Psoas muscle (tissue), 7 donors: ENCODE measurements at regions not wholly inside any gene's neighbourhood (a gene's known extent, or its start where the extent isn't known, plus 50 kb on each side); places are given as distances from the start of the nearest gene placed in this dataset.

Source experiments
- ATAC-seq, 4 donors: fragments of 200-7000 bp; cut with Tn5 transposase; one replicate each; pipeline ENCODE4 v1.9.1; 2020; ENCODE audit warnings: moderate library complexity in 3 of 4, mild to moderate bottlenecking in 2 of 4
- DNase-seq, 2 donors: peaks; one replicate each; pipeline ENCODE4 v3.0.0-alpha.2; 2020
- H3K27ac ChIP-seq: fragments of 200-600 bp; one replicate; pipeline ENCODE4 v1.8.0; 2022
- H3K27me3 ChIP-seq, 3 donors: fragments of 200-600 bp in 1 of 3; one replicate each; pipeline versions ENCODE4 v1.6.1 to v1.8.0; 2013 to 2022; ENCODE audit warnings: low read length in 2 of 3, mild to moderate bottlenecking in 2 of 3, moderate library complexity in 1 of 3; ENCODE audit not compliant: insufficient read depth in 3 of 3
- H3K36me3 ChIP-seq, 2 donors: fragments of 200-600 bp in 1 of 2; one replicate each; pipeline versions ENCODE4 v1.6.1 to v1.8.0; 2013 to 2022; ENCODE audit warnings: low read depth in 1 of 2, mild to moderate bottlenecking in 1 of 2, moderate library complexity in 1 of 2; ENCODE audit not compliant: insufficient read depth in 1 of 2
- H3K4me1 ChIP-seq: fragments of 200-600 bp; one replicate; pipeline ENCODE4 v1.8.0; 2022
- H3K4me3 ChIP-seq: fragments of 200-600 bp; one replicate; pipeline ENCODE4 v1.8.0; 2022; ENCODE audit warnings: mild to moderate bottlenecking
- H3K9me3 ChIP-seq: fragments of 200-600 bp; one replicate; pipeline ENCODE4 v1.8.0; 2022
- CTCF ChIP-seq: fragments of 200-600 bp; IDR thresholded peaks from one replicate; pipeline ENCODE4 v1.8.0; 2022; ENCODE audit warnings: antibody characterized with exemption
- WGBS, 3 donors: extraction: QIAGEN DNeasy Blood & Tissue Kit; methylation state at CpG; one replicate each; pipeline versions ENCODE4 v1.1.6 to v1.1.7; 2013; 5-methylcytosine and 5-hydroxymethylcytosine counted together
- intact Hi-C, 2 donors: fragments of 100-400 bp; cut with DNase I; formaldehyde crosslinking; loops; one replicate each; pipeline versions ENCODE4 v1.11.0 to v1.14.2; 2022
- donor health status: healthy with polysubstance abuse.
- donor health status: DM: no; HTN: no; CAD: no; lungs with moderate emphysema.
- donor health status: Bipolar disorder and iron deficiency.
- donor health status: healthy.
- donor health status: DM: yes; HTN: yes; CAD: no.
- donor health status: DM: no; HTN: no; CAD: no.
- donor health status: DM: yes; HTN: yes; CAD: no.

- no peaks in the 10 kb centered on the region for H3K36me3 ChIP-seq
- no peak for TF ChIP-seq CTCF
- no peak overlapping the region for H3K27ac ChIP-seq
- H3K4me1 ChIP-seq, result no peaks in the 10 kb centered on the region
- H3K4me3 ChIP-seq, result no peak overlapping the region
- intact Hi-C loops, result loop anchor here in 1 of 2 donors (1.0 kb wide), 1 partner anchor 31 kb away; no protein-coding TSS in a partner anchor
- WGBS, 3 donors, result 90 to 92% (median 92%) methylated on average over 2 of the region's 2 CpGs
- no peak for ATAC-seq
- no peak for DNase-seq
- H3K9me3 ChIP-seq, result no peaks in the 10 kb centered on the region
- no peaks in the 10 kb centered on the region for H3K27me3 ChIP-seq
Observed at GRCh38 chr17:53574038-53574437, 248.7 kb upstream of the KIF2B start.

GRCh38 chr17:53571342-53571741, 251.4 kb upstream of the KIF2B start:
- intact Hi-C loops, result no loop called here
- Histone ChIP-seq H3K4me3 (no peak overlapping the region), H3K36me3 (no peaks in the 10 kb centered on the region), H3K27me3 (no peaks in the 10 kb centered on the region), H3K9me3 (no peaks in the 10 kb centered on the region), H3K27ac (no peak overlapping the region), H3K4me1 (no peaks in the 10 kb centered on the region)
- 48 to 58% (median 49%) methylated on average over 2 of the region's 2 CpGs for WGBS, 3 donors
- ATAC-seq (no peak), DNase-seq (no peak)
- TF ChIP-seq CTCF, result no peak

DNA sequence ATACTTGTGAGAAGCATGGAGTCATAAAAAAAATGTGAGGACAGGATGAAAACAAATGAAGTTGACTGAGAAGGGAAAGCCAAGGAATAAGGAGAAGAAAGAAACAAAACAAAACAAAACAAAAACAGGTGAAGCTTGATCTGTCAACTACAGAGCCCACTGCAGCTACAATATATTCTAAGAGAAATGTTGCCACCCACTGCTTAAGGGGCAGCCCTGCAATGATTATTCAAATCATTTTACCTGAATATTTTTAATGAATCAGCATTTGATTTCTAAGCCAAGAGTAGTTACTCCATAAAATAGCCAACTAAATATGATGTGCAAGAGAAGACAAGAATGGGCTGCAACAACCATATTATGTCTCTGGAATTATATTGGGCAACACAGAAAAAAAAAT, 252.0 kb upstream of the KIF2B start:
- Histone ChIP-seq H3K4me1 (no peaks in the 10 kb centered on the region), H3K36me3 (no peaks in the 10 kb centered on the region), H3K27me3 (no peaks in the 10 kb centered on the region), H3K9me3 (no peaks in the 10 kb centered on the region), H3K4me3 (no peak overlapping the region), H3K27ac (no peak overlapping the region)
- TF ChIP-seq CTCF, result no peak
- DNase-seq (no peak), ATAC-seq (no peak)
- intact Hi-C loops, result no loop called here

DNA sequence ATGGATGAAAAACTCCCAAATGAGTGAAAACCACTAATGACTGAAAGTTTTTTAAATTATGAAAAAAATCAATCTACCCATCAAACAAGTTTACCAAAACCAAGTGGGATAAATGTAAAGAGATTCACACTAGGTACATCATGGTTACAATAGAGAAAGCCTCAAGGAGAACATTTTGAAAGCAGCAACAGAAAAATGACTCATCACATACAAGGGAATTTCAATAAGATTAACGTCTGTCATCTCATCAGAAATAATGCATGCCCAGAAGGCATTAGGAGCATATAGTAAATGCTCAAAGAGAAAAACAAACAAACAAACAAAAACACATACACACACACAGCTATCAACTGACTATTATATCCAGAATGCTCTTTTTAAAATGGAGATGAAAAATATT, 261.8 kb upstream of the KIF2B start:
- peaks cover 11% of the 10 kb centered on the region for H3K9me3 ChIP-seq
- DNase-seq, result no peak
- H3K27me3 ChIP-seq, result no peaks in the 10 kb centered on the region
- intact Hi-C loops, result no loop called here
- no peak overlapping the region for H3K4me3 ChIP-seq
- ATAC-seq, result no peak
- H3K36me3 ChIP-seq, result no peaks in the 10 kb centered on the region
- no peak overlapping the region for H3K27ac ChIP-seq
- no peak for TF ChIP-seq CTCF
- H3K4me1 ChIP-seq, result no peaks in the 10 kb centered on the region
- 27 to 88% (median 30%) methylated on average over 1 of the region's 1 CpG for WGBS, 3 donors

DNA sequence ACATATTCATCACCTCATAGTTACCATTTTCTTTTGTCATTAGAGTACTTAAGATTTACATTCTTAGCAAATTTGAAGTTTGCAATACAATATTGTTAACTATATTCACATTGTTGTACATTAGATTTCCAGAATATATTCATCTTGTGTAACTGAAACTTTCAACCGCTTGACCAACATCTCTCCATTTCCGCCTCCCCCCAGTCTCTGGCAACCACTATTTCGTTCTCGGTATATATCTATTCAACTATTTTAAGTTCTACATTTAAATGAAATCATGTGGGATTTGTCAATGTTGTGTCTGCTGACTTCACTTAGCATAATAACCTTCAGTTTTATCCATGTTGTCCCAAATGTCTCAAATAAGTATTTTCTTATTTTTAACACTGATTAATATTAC, 274.5 kb upstream of the KIF2B start:
- Histone ChIP-seq H3K36me3 (no peaks in the 10 kb centered on the region), H3K9me3 (no peaks in the 10 kb centered on the region), H3K27me3 (no peaks in the 10 kb centered on the region), H3K4me1 (no peaks in the 10 kb centered on the region), H3K4me3 (no peak overlapping the region), H3K27ac (no peak overlapping the region)
- intact Hi-C loops, result no loop called here
- ATAC-seq (no peak), DNase-seq (no peak)
- WGBS, 3 donors, result 90 to 95% (median 93%) methylated on average over 4 of the region's 4 CpGs
- TF ChIP-seq CTCF, result no peak
